Choroid plexus epithelial cell (primary cell): ENCODE measurements at regions not wholly inside any gene's neighbourhood (a gene's known extent, or its start where the extent isn't known, plus 50 kb on each side); places are given as distances from the start of the nearest gene placed in this dataset.
"Not testable (repeated sequence)": the region's sequence is repeated elsewhere in the genome, so short reads cannot be mapped to it uniquely, and the experiment has no call there.

Experiments
- DNase-seq: peaks from one replicate; pipeline ENCODE4 v3.0.0-alpha.2; 2010; ENCODE audit warnings: low read depth
- H3K4me3 ChIP-seq: 2 replicates; pipeline ENCODE4 v1.5.1; 2011; ENCODE audit warnings: low read depth, mild to moderate bottlenecking, control low read depth, low read length, moderate library complexity
- TF ChIP-seq, protein P1 (sequence below): conservative IDR thresholded peaks from 2 replicates; pipeline ENCODE4 v1.5.1; 2011; ENCODE audit warnings: low read depth, mild to moderate bottlenecking, control low read depth, inconsistent platforms, low read length, moderate library complexity

DNA sequence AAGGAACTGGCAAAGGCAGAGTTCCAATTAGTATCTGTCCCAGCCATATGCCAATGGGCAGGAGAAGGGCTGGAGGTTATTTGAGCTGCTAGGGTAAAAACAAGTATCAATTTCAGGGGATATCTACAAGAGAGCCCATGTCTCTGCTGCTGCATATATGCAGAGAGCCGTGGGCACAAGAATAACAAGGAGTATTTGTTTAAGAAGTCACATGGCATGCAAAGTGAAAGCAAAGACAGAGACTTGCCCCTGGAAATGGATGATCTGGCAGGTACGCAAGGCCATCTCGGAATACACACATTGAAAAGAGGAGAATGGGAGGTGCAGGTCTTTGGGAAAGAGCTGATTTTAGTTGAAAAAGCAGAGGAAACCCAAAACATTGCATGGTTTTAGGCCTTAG lies 170.6 kb downstream of the EVA1A start:
- no peak for DNase-seq
- TF ChIP-seq, protein P1, sequence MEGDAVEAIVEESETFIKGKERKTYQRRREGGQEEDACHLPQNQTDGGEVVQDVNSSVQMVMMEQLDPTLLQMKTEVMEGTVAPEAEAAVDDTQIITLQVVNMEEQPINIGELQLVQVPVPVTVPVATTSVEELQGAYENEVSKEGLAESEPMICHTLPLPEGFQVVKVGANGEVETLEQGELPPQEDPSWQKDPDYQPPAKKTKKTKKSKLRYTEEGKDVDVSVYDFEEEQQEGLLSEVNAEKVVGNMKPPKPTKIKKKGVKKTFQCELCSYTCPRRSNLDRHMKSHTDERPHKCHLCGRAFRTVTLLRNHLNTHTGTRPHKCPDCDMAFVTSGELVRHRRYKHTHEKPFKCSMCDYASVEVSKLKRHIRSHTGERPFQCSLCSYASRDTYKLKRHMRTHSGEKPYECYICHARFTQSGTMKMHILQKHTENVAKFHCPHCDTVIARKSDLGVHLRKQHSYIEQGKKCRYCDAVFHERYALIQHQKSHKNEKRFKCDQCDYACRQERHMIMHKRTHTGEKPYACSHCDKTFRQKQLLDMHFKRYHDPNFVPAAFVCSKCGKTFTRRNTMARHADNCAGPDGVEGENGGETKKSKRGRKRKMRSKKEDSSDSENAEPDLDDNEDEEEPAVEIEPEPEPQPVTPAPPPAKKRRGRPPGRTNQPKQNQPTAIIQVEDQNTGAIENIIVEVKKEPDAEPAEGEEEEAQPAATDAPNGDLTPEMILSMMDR: no peak
- no peak overlapping the region for H3K4me3 ChIP-seq

DNA sequence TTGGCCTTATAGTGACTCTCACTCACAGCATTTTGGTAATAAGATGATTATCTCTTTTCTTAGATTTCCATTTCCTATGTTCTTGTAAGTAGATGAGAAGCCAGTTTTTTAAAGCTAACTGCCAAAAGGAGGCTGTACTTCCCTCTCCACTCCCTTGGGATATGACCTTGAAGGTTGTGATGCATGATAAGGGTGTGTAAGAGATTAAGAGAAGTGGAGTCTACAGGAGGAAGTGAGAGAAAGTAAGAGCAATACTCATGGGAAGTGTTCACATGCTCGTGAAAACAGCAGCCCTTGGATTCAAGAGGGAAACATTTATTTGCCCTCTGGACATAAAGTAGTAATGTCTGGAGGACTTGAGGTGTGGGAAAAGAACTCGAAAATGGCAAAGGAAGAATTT lies 171.5 kb downstream of the EVA1A start:
- DNase-seq: no peak
- H3K4me3 ChIP-seq: no peak overlapping the region
- TF ChIP-seq, protein P1: no peak

DNA sequence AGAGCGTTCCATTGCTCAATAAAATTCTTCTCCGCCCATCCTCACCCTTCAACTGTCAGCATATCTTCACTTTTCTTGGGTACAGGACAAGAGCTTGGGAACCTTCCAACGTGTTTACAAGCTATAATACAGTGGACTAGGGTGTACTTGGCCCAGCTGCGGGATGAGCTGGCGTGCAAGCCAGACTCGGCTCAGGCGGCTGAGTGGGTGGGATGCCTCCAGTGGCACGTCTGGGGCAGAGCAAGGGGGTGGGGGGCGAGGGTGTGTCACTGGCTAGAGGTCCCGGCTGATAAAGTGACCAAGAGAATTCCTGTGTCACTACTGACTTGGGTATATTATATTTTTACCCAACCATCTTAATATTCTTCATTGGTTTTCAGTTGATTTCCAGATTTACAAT lies 179.7 kb downstream of the EVA1A start:
- H3K4me3 ChIP-seq: no peak overlapping the region
- TF ChIP-seq, protein P1: no peak
- no peak for DNase-seq

DNA sequence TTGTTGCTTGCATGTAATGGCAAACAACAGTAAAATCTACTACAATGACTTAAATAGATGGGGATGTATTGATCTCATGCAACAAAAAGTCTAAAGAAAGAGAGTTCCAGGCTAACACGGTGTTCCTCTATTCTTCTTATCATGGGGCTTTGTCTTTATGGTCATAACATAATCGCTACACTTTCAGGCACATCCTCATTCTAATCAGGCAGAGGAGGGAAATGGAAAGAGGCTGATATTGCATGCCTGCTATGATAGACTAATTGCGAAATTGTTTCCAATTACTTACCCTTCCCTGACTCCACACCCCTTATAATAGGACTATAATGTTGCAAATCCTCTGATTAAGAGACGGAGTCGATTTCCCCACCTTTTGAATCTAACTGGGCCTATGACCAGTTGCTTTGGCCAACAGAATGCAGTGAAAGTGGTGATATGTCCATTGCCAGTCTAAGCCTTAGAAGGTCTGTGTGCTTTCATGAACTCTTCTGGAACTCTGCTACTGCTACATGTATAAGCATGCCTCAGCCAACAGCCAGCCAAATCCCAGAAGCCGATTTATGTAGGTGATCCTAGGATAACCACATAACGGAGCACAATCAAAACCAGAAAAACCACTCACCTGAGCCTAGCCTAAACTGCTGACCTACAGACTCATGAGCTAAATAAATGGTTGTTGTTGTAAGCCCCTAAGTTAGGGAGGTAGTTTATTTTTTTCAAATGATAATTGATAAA lies 180.3 kb upstream of the TACR1 start:
- DNase-seq: no peak
- H3K4me3 ChIP-seq: no peak overlapping the region
- TF ChIP-seq, protein P1: no peak

DNA sequence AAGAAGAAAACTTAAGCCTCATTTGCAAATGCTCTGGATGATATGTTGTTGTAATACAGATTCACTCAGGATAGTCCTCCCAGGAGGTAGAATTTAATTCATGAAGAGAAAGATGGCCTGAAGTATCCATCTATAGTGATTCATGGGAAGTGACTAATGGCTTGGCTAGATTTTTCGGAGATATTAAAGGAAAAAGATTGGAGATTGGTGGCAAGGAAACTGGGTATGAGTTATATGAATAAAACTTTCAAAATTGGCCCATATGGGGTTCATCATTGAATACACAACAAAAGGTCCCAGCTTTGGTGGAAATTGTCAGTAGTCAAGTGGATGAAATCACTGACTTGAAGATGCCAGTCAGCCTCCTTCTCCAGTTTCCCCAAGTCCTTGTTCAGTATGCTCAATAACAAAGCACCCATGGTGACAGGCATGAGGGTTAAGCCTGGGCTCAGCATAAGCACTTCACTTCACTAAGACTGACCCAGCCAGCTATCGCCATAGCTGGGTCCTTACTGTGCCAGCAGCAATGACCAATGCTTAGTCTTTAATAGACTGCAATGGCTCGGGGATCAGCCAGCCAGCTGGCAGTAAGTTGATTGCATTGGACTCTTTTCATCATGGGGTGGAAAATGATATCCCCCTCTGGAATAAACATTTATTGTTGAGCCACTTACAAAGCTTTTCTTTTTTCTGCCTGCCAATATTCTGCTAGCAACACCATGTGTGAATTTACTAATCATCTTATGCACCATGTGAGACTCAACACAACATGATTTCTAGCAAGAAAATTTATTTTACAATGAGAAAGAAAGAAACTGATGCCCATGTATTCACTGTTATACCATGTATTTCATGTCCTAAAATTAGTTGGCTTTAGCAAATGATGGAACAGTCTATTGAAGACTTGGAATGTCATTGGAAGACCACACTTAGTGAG lies 176.6 kb upstream of the TACR1 start:
- DNase-seq: no peak

DNA sequence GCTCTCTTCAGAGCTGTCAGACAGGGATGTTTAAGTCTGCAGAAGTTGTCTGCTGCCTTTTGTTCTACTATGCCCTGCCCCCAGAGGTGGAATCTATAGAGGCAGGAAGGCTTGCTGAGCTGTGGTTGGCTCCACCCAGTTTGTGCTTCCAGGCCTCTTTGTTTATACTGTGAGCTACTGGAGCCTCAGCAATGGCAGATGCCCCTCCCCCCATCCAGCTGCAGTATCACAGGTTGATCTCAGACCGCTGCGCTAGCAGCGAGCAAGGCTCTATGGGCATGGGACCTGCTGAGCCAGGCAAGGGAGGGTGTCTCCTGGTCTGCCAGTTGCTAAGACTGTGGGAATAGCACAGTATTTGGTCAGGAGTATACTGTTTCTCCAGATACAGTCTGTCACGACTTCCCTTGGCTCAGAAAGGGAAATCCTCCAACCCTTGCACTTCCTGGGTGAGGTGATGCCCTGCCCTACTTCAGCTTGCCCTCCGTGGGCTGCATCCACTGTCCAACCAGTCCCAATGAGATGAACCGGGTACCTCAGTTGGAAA lies 175.2 kb upstream of the TACR1 start:
- not testable (repeated sequence) for H3K4me3 ChIP-seq
- peak; percentile 37 for DNase-seq

More for the DNA sequence above, 176.6 kb upstream of the TACR1 start:
- TF ChIP-seq, protein P1: no peak
- no peak overlapping the region for H3K4me3 ChIP-seq

DNA sequence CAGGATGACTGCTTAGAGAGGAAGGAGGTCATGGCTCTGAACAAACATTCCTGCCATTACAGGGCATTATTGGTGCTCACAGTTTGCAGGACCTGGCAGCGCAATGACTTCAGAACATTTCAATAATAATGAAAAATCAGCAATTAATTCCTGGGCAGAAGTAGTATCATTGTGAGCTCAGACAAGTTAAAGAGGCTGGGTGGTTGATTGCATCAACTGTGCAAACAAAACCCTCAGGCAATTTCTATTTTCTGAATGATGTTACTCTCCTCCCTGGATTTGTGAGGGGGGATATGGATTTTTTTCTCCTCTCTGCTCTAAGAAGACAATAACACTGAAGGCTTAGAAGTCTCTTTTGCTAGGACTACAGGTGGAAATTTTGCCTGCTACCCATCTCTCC lies 168.1 kb upstream of the TACR1 start:
- no peak overlapping the region for H3K4me3 ChIP-seq
- DNase-seq: no peak
- TF ChIP-seq, protein P1: no peak
